ENCODE measurements at regions not wholly inside any gene's neighbourhood (a gene's known extent, or its start where the extent isn't known, plus 50 kb on each side); places are given as distances from the start of the nearest gene placed in this dataset.

DNA sequence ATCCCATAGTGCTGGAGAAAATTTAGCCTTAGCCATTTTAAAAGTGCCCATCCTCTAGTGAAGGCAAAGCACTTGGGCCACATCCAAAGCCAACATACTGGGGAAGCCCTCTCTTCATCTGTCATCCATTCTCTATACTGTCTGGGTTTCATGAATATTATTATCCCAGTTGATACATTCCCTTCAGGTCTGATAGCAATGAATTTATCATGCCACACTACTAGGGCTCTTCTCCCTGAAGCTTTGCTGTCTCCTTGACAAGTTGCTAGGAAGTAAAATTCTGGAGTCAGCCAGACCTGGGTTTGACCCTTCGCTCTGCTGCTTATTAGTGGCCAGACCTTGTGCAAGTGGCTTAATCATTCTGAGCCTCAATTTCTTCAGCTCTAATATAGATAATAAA is 1041.4 kb upstream of the ADGRL2 start:
- TF ChIP-seq EP300 (IDR thresholded peaks at IDR 0.05; ENCODE audit: borderline replicate concordance): no peak
- TF ChIP-seq TCF12 (IDR thresholded peaks at IDR 0.05; ENCODE audit: low read depth): no peak
- no peak for TF ChIP-seq RAD21 (IDR thresholded peaks at IDR 0.05; ENCODE audit: low read depth)
- TF ChIP-seq TEAD4 (IDR thresholded peaks at IDR 0.05): no peak

DNA sequence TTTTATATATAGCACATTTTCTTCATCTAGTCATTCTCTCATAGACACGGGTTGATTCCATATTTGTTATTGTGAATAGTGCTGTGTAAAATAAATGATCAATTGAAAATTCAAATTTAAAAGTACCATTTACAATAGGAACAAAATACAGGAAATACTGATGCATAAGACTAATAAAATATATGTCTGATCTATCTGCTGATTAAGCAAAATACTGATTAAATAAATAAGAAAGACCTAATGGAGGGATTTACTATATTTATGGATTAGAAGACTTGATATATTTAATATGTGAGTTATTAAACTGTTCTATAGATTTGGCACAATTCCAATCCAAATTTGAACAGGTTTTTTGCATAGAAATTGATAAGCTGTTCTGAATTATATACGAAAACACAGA is 1044.8 kb upstream of the ADGRL2 start:
- no peak for TF ChIP-seq CEBPB (IDR thresholded peaks at IDR 0.05)
- no peak for TF ChIP-seq NFIC (IDR thresholded peaks at IDR 0.05)
- no peak for TF ChIP-seq CREB1 (IDR thresholded peaks at IDR 0.05; ENCODE audit: low read depth)
- no peak for TF ChIP-seq EGR1 (IDR thresholded peaks at IDR 0.05)
- TF ChIP-seq EP300 (IDR thresholded peaks at IDR 0.05; ENCODE audit: borderline replicate concordance): no peak
- no peak for TF ChIP-seq TEAD4 (IDR thresholded peaks at IDR 0.05)
- TF ChIP-seq, protein P1, sequence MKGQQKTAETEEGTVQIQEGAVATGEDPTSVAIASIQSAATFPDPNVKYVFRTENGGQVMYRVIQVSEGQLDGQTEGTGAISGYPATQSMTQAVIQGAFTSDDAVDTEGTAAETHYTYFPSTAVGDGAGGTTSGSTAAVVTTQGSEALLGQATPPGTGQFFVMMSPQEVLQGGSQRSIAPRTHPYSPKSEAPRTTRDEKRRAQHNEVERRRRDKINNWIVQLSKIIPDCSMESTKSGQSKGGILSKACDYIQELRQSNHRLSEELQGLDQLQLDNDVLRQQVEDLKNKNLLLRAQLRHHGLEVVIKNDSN (IDR thresholded peaks at IDR 0.05): no peak
- TF ChIP-seq RAD21 (IDR thresholded peaks at IDR 0.05; ENCODE audit: low read depth): no peak
- TF ChIP-seq TAF1 (IDR thresholded peaks at IDR 0.05; ENCODE audit: low read depth): no peak

DNA sequence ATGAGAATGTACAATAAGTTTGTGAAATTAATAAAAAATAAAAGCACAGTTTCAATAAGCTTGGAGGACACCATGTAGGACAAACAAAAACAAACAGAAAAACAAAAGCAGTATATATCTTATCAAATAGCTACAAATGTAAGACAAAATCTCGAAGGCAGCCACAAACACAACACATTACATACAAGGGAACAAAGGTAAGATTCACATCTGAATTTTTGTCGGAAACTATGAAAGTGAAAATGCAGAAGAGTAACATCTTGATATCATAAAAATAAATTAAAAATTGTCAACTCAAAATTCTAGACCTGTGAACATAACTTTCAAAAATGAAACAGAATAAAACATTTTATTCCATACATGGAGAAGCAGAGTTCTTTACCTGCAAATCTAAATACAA is 1049.5 kb upstream of the ADGRL2 start:
- no peak for TF ChIP-seq RAD21 (IDR thresholded peaks at IDR 0.05; ENCODE audit: low read depth)
- TF ChIP-seq NFIC (IDR thresholded peaks at IDR 0.05): no peak
- TF ChIP-seq CEBPB (IDR thresholded peaks at IDR 0.05): no peak
- TF ChIP-seq CREB1 (IDR thresholded peaks at IDR 0.05; ENCODE audit: low read depth): no peak
- TF ChIP-seq, protein P1 (IDR thresholded peaks at IDR 0.05): no peak

DNA sequence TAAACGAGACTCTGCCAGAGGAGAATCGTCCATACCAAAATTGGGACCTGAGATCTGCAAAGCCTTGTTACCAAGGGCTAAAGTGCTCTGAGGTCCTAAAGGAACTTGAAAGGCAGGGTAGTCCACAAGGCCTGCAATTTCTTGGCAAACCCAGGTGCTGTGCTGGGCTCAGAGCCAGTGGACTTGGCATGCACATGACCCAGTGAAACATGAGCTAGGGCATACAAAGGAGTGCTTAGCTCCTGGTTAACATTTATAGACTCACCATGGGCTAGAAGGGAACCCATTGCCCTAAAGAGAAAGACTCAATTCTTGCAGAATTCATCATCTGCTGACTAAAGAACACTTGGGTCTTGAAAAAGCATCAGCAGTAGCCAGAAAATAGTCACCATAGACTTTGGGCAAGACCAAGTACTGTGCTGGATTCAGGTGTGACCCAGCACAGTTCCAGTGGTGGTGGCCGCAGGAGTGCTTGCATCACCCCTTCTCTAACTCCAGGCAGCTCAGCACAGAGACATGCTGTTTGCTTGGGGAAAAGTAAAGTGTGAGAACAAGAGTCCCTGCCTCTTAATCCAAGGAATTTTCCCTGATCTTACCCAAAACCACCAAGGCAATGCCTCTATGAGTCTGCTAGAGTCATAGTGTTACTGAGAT is 1069.4 kb upstream of the ADGRL2 start:
- TF ChIP-seq, protein P2, sequence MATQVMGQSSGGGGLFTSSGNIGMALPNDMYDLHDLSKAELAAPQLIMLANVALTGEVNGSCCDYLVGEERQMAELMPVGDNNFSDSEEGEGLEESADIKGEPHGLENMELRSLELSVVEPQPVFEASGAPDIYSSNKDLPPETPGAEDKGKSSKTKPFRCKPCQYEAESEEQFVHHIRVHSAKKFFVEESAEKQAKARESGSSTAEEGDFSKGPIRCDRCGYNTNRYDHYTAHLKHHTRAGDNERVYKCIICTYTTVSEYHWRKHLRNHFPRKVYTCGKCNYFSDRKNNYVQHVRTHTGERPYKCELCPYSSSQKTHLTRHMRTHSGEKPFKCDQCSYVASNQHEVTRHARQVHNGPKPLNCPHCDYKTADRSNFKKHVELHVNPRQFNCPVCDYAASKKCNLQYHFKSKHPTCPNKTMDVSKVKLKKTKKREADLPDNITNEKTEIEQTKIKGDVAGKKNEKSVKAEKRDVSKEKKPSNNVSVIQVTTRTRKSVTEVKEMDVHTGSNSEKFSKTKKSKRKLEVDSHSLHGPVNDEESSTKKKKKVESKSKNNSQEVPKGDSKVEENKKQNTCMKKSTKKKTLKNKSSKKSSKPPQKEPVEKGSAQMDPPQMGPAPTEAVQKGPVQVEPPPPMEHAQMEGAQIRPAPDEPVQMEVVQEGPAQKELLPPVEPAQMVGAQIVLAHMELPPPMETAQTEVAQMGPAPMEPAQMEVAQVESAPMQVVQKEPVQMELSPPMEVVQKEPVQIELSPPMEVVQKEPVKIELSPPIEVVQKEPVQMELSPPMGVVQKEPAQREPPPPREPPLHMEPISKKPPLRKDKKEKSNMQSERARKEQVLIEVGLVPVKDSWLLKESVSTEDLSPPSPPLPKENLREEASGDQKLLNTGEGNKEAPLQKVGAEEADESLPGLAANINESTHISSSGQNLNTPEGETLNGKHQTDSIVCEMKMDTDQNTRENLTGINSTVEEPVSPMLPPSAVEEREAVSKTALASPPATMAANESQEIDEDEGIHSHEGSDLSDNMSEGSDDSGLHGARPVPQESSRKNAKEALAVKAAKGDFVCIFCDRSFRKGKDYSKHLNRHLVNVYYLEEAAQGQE (IDR thresholded peaks at IDR 0.05; ENCODE audit: low read depth): no peak
- TF ChIP-seq FOXM1 (IDR thresholded peaks at IDR 0.05; ENCODE audit: borderline replicate concordance, low read depth) (no peak), NFIC (IDR thresholded peaks at IDR 0.05) (peak; percentile 93), TCF12 (IDR thresholded peaks at IDR 0.05; ENCODE audit: low read depth) (0 out of 2 replicates have a peak, but pooled peaks have one; percentile 38)
- TF ChIP-seq, protein P1 (IDR thresholded peaks at IDR 0.05): peak; percentile 56

DNA sequence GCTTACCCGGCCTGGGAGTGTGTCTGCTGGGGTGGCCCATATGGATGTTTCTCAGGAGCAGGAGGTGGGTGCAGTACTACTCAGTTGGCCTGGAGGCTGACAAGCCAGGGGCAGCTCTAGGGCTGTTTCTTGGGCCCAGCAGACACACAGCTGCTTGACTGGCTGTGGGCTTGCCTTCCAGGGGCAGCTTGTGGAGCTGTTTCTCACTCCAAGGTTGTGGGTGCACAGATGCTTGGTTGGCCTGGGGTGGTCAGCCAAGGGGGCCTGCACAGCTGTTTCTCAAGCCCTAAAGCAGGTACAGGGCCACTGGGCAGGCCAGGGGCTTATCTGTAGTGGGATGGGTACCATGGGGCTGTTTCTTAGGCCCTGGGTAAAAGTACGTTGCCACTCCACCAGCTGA is 1078.1 kb upstream of the ADGRL2 start:
- TF ChIP-seq YY1 (IDR thresholded peaks at IDR 0.05; ENCODE audit: low read depth) (no peak), TEAD4 (IDR thresholded peaks at IDR 0.05) (no peak), ZBTB7A (IDR thresholded peaks at IDR 0.05; ENCODE audit: low read depth) (no peak), EP300 (IDR thresholded peaks at IDR 0.05; ENCODE audit: borderline replicate concordance) (no peak), EGR1 (IDR thresholded peaks at IDR 0.05) (no peak), RAD21 (IDR thresholded peaks at IDR 0.05; ENCODE audit: low read depth) (no peak), CREB1 (IDR thresholded peaks at IDR 0.05; ENCODE audit: low read depth) (no peak), TAF1 (IDR thresholded peaks at IDR 0.05; ENCODE audit: low read depth) (no peak), NFIC (IDR thresholded peaks at IDR 0.05) (no peak), TCF12 (IDR thresholded peaks at IDR 0.05; ENCODE audit: low read depth) (no peak), FOXM1 (IDR thresholded peaks at IDR 0.05; ENCODE audit: borderline replicate concordance, low read depth) (no peak)
- TF ChIP-seq, protein P3, sequence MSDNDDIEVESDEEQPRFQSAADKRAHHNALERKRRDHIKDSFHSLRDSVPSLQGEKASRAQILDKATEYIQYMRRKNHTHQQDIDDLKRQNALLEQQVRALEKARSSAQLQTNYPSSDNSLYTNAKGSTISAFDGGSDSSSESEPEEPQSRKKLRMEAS (IDR thresholded peaks at IDR 0.05): no peak
- TF ChIP-seq, protein P2 (IDR thresholded peaks at IDR 0.05; ENCODE audit: low read depth): no peak

DNA sequence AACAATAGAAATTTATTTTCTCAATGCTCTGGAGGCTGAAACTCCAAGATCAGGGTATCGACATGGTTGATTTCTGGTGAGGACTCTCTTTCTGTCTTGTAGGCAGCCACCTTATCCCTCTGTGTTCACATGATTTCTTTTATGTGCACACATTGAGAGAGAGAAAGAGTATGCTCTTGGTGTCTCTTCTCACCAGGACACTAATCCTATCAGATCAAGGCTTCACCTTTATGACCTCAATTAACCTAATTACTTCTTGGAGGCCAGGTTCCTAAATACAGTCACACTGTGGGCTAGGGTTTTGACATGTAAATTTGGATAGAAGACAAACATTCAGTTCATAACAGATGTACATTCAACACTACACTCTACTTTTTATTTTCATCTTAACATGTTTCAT is 1094.2 kb upstream of the ADGRL2 start:
- TF ChIP-seq CREB1 (IDR thresholded peaks at IDR 0.05; ENCODE audit: low read depth): no peak
- no peak for TF ChIP-seq RAD21 (IDR thresholded peaks at IDR 0.05; ENCODE audit: low read depth)
- TF ChIP-seq EP300 (IDR thresholded peaks at IDR 0.05; ENCODE audit: borderline replicate concordance): no peak
- TF ChIP-seq, protein P1 (IDR thresholded peaks at IDR 0.05): no peak
- no peak for TF ChIP-seq FOXM1 (IDR thresholded peaks at IDR 0.05; ENCODE audit: borderline replicate concordance, low read depth)
- no peak for TF ChIP-seq TAF1 (IDR thresholded peaks at IDR 0.05; ENCODE audit: low read depth)
- no peak for TF ChIP-seq TEAD4 (IDR thresholded peaks at IDR 0.05)
- TF ChIP-seq, protein P2 (IDR thresholded peaks at IDR 0.05; ENCODE audit: low read depth): no peak
- no peak for TF ChIP-seq EGR1 (IDR thresholded peaks at IDR 0.05)
- TF ChIP-seq TCF12 (IDR thresholded peaks at IDR 0.05; ENCODE audit: low read depth): no peak
- TF ChIP-seq ZBTB7A (IDR thresholded peaks at IDR 0.05; ENCODE audit: low read depth): no peak
- no peak for TF ChIP-seq YY1 (IDR thresholded peaks at IDR 0.05; ENCODE audit: low read depth)
- TF ChIP-seq, protein P3 (IDR thresholded peaks at IDR 0.05): no peak
- TF ChIP-seq CEBPB (IDR thresholded peaks at IDR 0.05): no peak
- no peak for TF ChIP-seq NFIC (IDR thresholded peaks at IDR 0.05)
